ENCODE measurements at regions not wholly inside any gene's neighbourhood (a gene's known extent, or its start where the extent isn't known, plus 50 kb on each side); places are given as distances from the start of the nearest gene placed in this dataset.

GRCh38 chr16:85527042-85527766 lies 85.9 kb upstream of the GSE1 start:
- TF ChIP-seq, protein P1, sequence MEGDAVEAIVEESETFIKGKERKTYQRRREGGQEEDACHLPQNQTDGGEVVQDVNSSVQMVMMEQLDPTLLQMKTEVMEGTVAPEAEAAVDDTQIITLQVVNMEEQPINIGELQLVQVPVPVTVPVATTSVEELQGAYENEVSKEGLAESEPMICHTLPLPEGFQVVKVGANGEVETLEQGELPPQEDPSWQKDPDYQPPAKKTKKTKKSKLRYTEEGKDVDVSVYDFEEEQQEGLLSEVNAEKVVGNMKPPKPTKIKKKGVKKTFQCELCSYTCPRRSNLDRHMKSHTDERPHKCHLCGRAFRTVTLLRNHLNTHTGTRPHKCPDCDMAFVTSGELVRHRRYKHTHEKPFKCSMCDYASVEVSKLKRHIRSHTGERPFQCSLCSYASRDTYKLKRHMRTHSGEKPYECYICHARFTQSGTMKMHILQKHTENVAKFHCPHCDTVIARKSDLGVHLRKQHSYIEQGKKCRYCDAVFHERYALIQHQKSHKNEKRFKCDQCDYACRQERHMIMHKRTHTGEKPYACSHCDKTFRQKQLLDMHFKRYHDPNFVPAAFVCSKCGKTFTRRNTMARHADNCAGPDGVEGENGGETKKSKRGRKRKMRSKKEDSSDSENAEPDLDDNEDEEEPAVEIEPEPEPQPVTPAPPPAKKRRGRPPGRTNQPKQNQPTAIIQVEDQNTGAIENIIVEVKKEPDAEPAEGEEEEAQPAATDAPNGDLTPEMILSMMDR (optimal IDR thresholded peaks at IDR 0.05 in 1 of 3, IDR thresholded peaks at IDR 0.05 in 1 of 3, conservative IDR thresholded peaks at IDR 0.05 in 1 of 3; ENCODE audit: extremely low read depth in 1 of 3, insufficient read depth in 2 of 3, low read length in 3 of 3): no peak
- no peak for TF ChIP-seq EZH2 (IDR thresholded peaks at IDR 0.05; ENCODE audit: low read length)
